BJ (cell line): ENCODE measurements at regions not wholly inside any gene's neighbourhood (a gene's known extent, or its start where the extent isn't known, plus 50 kb on each side); places are given as distances from the start of the nearest gene placed in this dataset.
"Not testable (repeated sequence)": the region's sequence is repeated elsewhere in the genome, so short reads cannot be mapped to it uniquely, and the experiment has no call there.

ENCODE experiments used
- CTCF ChIA-PET: fragments of 350-600 bp; formaldehyde crosslinking; extraction: SDS; loops from one replicate; lab custom pipeline; 2021; ENCODE audit warnings: antibody characterized with exemption, inconsistent platforms; lab: Yijun Ruan, JAX
- POLR2A ChIA-PET: fragments of 300-600 bp; sonication (Branson Sonifier 250); formaldehyde crosslinking; extraction: SDS; loops from one replicate; lab custom pipeline; 2021; ENCODE audit warnings: antibody characterized with exemption; lab: Charles Lee
- DNase-seq: peaks from one replicate; pipeline ENCODE4 v3.0.0-alpha.2; 2011; ENCODE audit warnings: low read depth
- H3K27me3 ChIP-seq: 2 replicates; pipeline ENCODE4 v1.6.0; 2011; ENCODE audit warnings: low read length; ENCODE audit not compliant: control insufficient read depth, insufficient read depth
- H3K36me3 ChIP-seq: 2 replicates; pipeline ENCODE4 v1.5.1; 2011; ENCODE audit warnings: low read length; ENCODE audit not compliant: control insufficient read depth, insufficient read depth
- H3K4me3 ChIP-seq: 2 replicates; pipeline ENCODE4 v1.5.1; 2011; ENCODE audit warnings: low read depth, mild to moderate bottlenecking, control low read depth, low read length
- CTCF ChIP-seq: IDR thresholded peaks from 2 replicates; pipeline ENCODE4 v1.5.1; 2011; ENCODE audit warnings: low read depth, mild to moderate bottlenecking, control low read depth, inconsistent platforms, low read length, moderate library complexity; ENCODE audit not compliant: insufficient read depth

- CTCF ChIA-PET: no interaction called here
- H3K27me3 ChIP-seq: no peaks in the 10 kb centered on the region
- POLR2A ChIA-PET: no interaction called here
- H3K36me3 ChIP-seq: peaks cover 8% of the 10 kb centered on the region
- DNase-seq: no peak
- no peak for TF ChIP-seq CTCF
- H3K4me3 ChIP-seq: no peak overlapping the region
Observed at GRCh38 chr6:144493035-144493910, 208.1 kb downstream of the UTRN start.

- DNase-seq, H3K4me3 ChIP-seq, H3K36me3 ChIP-seq, POLR2A ChIA-PET, H3K27me3 ChIP-seq: not testable (repeated sequence)
- CTCF ChIA-PET: interaction anchor here (1.2 kb wide), 1 partner anchor 276 kb away, joined by 3 read pairs; no protein-coding TSS in a partner anchor
Observed at GRCh38 chr6:144495076-144495475, 209.9 kb downstream of the UTRN start.

GRCh38 chr6:144497650-144498049 lies 212.5 kb downstream of the UTRN start:
- ChIA-PET POLR2A (interaction anchor here (0.7 kb wide), 1 partner anchor 1223 kb away, joined by 13 read pairs; no protein-coding TSS in a partner anchor), CTCF (no interaction called here)
- Histone ChIP-seq H3K27me3 (no peaks in the 10 kb centered on the region), H3K36me3 (peaks cover 1% of the 10 kb centered on the region; the same call in 1 of the 2 replicates), H3K4me3 (no peak overlapping the region)
- no peak for DNase-seq
- TF ChIP-seq CTCF: no peak

DNA sequence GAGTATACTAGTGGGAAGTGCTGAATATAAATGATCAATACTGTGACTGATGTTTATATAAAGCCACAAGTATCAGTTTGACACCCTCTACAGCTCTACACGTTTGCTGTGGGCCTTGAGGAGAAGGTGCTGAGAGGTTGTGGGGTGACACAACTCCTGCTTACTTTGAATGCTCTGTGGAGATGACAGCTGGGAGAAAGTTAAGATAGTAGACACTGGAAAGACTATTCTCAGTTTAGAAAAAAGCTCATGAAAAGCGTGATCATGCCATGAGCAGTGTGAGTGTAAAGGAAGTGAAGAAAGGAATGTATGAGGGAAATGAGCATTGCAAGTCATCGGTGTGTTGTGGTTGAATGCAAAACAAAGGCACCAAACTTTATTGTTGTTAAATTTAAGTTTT lies 215.8 kb downstream of the UTRN start:
- POLR2A ChIA-PET: no interaction called here
- no peak overlapping the region for H3K4me3 ChIP-seq
- no peaks in the 10 kb centered on the region for H3K27me3 ChIP-seq
- DNase-seq: no peak
- no peak for TF ChIP-seq CTCF
- CTCF ChIA-PET: no interaction called here
- H3K36me3 ChIP-seq: no peaks in the 10 kb centered on the region; the same call in 1 of the 2 replicates

DNA sequence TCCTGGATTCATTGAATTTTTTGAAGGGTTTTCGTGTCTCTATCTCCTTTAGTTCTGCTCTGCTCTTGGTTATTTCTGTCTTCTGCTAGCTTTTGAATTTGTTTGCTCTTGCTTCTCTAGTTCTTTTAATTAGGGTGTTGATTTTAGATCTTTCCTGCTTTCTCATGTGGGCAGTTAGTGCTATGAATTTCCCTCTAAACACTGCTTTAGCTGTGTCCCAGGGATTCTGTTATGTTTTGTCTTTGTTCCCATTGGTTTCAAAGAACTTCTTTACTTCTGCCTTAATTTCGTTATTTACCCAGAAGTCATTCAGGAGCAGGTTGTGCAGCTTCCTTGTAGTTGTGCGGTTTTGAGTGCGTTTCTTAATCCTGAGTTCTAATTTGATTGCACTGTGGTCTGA lies 220.1 kb downstream of the UTRN start:
- H3K27me3 ChIP-seq, POLR2A ChIA-PET, H3K4me3 ChIP-seq, H3K36me3 ChIP-seq, CTCF ChIA-PET, DNase-seq: not testable (repeated sequence)

- POLR2A ChIA-PET, H3K27me3 ChIP-seq, H3K36me3 ChIP-seq, DNase-seq, CTCF ChIA-PET, H3K4me3 ChIP-seq: not testable (repeated sequence)
Observed at GRCh38 chr6:144506051-144506450, 220.9 kb downstream of the UTRN start.

GRCh38 chr6:144507772-144508312 lies 222.7 kb downstream of the UTRN start:
- H3K4me3 ChIP-seq, H3K27me3 ChIP-seq, POLR2A ChIA-PET, DNase-seq, H3K36me3 ChIP-seq: not testable (repeated sequence)
- CTCF ChIA-PET: interaction anchor here (0.6 kb wide), 1 partner anchor 282 kb away, joined by 3 read pairs; no protein-coding TSS in a partner anchor
